MM.1S (cell line): ENCODE measurements at regions not wholly inside any gene's neighbourhood (a gene's known extent, or its start where the extent isn't known, plus 50 kb on each side); places are given as distances from the start of the nearest gene placed in this dataset.

ENCODE experiments used
- EZH2 ChIP-seq: fragments of 300-600 bp; sonication (generic); optimal IDR thresholded peaks from 2 replicates; pipeline ENCODE3; 2017; ENCODE audit warnings: low read depth, mild to moderate bottlenecking, antibody characterized with exemption, low read length, mixed read lengths
- EZH2phosphoT487 ChIP-seq: fragments of 300-600 bp; sonication (generic); IDR thresholded peaks from 2 replicates; pipeline ENCODE4 v1.6.1; 2018; ENCODE audit warnings: antibody characterized with exemption, low read length
- TF ChIP-seq, protein P1 (sequence below): fragments of 300-600 bp; sonication (generic); IDR thresholded peaks from 2 replicates; pipeline ENCODE4 v1.5.1; 2016; ENCODE audit warnings: antibody characterized with exemption, low read length, mixed read lengths

DNA sequence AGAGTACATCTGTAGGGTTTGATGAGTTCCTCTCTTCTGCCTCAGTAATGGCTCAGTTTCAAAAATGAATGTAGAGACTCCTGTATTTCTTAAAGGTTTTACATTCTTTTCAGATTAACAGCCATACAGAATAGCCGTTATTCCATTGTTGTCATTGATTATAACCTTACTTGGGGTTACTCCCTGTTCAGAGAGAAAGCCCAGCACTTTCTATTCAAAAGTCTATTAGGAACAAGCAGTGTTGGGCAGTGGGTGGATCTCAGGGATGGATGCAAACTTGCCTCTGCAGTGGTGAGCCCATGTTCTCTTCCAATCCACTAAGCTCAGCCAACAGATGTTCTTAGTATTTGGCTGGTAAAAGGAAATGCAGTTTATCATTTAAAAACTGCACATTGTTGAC is 342.6 kb upstream of the E2F7 start:
- TF ChIP-seq EZH2 (no peak), EZH2phosphoT487 (no peak)
- TF ChIP-seq, protein P1, sequence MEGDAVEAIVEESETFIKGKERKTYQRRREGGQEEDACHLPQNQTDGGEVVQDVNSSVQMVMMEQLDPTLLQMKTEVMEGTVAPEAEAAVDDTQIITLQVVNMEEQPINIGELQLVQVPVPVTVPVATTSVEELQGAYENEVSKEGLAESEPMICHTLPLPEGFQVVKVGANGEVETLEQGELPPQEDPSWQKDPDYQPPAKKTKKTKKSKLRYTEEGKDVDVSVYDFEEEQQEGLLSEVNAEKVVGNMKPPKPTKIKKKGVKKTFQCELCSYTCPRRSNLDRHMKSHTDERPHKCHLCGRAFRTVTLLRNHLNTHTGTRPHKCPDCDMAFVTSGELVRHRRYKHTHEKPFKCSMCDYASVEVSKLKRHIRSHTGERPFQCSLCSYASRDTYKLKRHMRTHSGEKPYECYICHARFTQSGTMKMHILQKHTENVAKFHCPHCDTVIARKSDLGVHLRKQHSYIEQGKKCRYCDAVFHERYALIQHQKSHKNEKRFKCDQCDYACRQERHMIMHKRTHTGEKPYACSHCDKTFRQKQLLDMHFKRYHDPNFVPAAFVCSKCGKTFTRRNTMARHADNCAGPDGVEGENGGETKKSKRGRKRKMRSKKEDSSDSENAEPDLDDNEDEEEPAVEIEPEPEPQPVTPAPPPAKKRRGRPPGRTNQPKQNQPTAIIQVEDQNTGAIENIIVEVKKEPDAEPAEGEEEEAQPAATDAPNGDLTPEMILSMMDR, result no peak
